ENCODE measurements at regions not wholly inside any gene's neighbourhood (a gene's known extent, or its start where the extent isn't known, plus 50 kb on each side); places are given as distances from the start of the nearest gene placed in this dataset.
"Not testable (repeated sequence)": the region's sequence is repeated elsewhere in the genome, so short reads cannot be mapped to it uniquely, and the experiment has no call there.

DNA sequence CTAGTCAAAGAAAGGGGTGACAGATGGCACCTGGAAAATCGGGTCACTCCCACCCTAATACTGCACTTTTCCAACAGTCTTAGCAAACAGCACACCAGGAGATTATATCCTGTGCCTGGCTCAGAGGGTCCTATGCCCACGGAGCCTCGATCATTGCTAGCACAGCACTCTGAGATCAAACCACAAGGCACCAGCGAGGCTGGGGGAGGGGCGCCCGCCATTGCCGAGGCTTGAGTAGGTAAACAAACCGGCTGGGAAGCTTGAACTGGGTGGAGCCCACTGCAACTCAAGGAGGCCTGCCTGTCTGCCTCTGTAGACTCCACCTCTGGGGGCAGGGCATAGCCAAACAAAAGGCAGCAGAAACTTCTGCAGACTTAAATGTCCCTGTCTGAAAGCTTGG is 88.9 kb upstream of the GPR101 start:
- H3K27me3 Mint-ChIP-seq; H3K4me1 Mint-ChIP-seq; H3K36me3 Mint-ChIP-seq; POLR2A ChIA-PET; ATAC-seq (ENCODE audit: low read depth); H3K9me3 Mint-ChIP-seq; DNase-seq; H3K27ac Mint-ChIP-seq; H3K4me3 Mint-ChIP-seq: not testable (repeated sequence)

GRCh38 chrX:137119049-137119448 is 85.3 kb upstream of the GPR101 start:
- Mint-ChIP-seq H3K27me3 (peaks cover 1% of the 10 kb centered on the region), H3K4me3 (no peak overlapping the region), H3K4me1 (no peaks in the 10 kb centered on the region), H3K27ac (no peak overlapping the region), H3K36me3 (no peaks in the 10 kb centered on the region), H3K9me3 (no peaks in the 10 kb centered on the region)
- POLR2A ChIA-PET, result no interaction called here
- DNase-seq (no peak), ATAC-seq (ENCODE audit: low read depth) (no peak)

- ATAC-seq (ENCODE audit: low read depth) (no peak), DNase-seq (no peak)
- Mint-ChIP-seq H3K4me3 (no peak overlapping the region), H3K36me3 (no peaks in the 10 kb centered on the region), H3K9me3 (no peaks in the 10 kb centered on the region), H3K27ac (no peak overlapping the region), H3K27me3 (peaks cover 2% of the 10 kb centered on the region), H3K4me1 (no peaks in the 10 kb centered on the region)
- POLR2A ChIA-PET, result no interaction called here
These were observed 84.7 kb upstream of the GPR101 start for GRCh38 chrX:137118536-137118935.

DNA sequence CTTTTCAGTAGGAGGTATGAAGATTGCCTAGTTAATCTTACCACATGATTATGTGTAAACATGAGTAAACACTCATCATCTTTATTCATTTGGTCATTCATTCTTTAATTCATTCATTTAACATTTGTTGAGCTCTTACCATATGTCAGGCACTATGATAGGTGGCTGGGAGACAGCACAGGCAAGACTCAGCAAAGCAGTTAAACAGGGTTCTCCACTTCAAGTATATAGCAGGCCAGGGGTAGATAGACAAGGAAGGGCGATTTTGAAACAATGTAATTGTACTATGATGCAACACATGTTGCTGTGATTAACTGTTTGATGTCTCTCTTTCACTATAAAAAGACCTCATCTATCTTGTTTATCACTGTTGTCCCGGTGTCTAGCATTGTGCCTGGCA is 84.3 kb upstream of the GPR101 start:
- H3K4me1 Mint-ChIP-seq, result no peaks in the 10 kb centered on the region
- DNase-seq (no peak), ATAC-seq (ENCODE audit: low read depth) (no peak)
- no peaks in the 10 kb centered on the region for H3K36me3 Mint-ChIP-seq
- POLR2A ChIA-PET, result no interaction called here
- no peak overlapping the region for H3K27ac Mint-ChIP-seq
- H3K27me3 Mint-ChIP-seq, result peaks cover 2% of the 10 kb centered on the region
- no peaks in the 10 kb centered on the region for H3K9me3 Mint-ChIP-seq
- H3K4me3 Mint-ChIP-seq, result no peak overlapping the region

- H3K27ac Mint-ChIP-seq; H3K4me3 Mint-ChIP-seq; H3K36me3 Mint-ChIP-seq; H3K4me1 Mint-ChIP-seq; DNase-seq; H3K27me3 Mint-ChIP-seq; H3K9me3 Mint-ChIP-seq; POLR2A ChIA-PET; ATAC-seq (ENCODE audit: low read depth): not testable (repeated sequence)
These were observed 74.1 kb upstream of the GPR101 start for GRCh38 chrX:137107877-137108276.

DNA sequence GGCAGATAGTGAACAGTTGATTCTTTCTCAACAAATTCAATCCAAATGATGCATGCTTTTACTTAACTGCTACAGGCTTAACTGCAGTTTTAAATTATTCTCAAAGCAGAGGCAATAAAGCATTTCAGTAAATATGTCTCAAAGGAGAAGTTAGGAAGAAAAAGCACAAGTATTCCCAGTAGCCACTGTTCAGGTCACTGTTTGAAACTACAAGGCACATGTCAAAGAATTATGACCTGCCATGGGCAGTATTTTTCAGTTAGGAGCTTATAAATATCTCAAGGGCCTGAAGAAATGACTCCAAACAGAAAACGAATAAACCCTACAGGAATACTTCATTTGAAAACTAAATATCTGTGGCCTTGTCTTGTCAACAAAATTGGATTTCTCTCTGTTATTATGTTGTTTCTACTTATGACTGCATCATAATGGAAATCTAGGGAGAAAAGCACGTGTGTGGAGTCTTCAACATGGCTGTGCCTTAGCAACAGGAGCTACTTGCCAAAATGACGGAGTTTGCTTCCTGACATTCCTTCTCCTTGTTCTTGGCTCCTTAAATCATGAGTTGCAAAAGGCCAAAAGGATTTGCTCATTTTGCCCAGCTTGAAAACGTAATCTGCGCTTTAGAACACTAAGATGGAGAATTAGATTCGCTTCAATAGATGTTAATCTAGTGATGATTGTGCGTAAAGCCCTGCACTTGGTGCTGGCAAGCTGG is 67.6 kb upstream of the GPR101 start:
- no peak overlapping the region for H3K27ac Mint-ChIP-seq
- no peaks in the 10 kb centered on the region for H3K27me3 Mint-ChIP-seq
- H3K9me3 Mint-ChIP-seq, result no peaks in the 10 kb centered on the region
- DNase-seq, result no peak
- no peaks in the 10 kb centered on the region for H3K36me3 Mint-ChIP-seq
- POLR2A ChIA-PET, result no interaction called here
- no peak for ATAC-seq (ENCODE audit: low read depth)
- H3K4me3 Mint-ChIP-seq, result no peak overlapping the region
- H3K4me1 Mint-ChIP-seq, result no peaks in the 10 kb centered on the region
